ENCODE measurements at regions not wholly inside any gene's neighbourhood (a gene's known extent, or its start where the extent isn't known, plus 50 kb on each side); places are given as distances from the start of the nearest gene placed in this dataset.

- no peak for TF ChIP-seq CTCF (optimal IDR thresholded peaks at IDR 0.05 in 1 of 3, IDR thresholded peaks at IDR 0.05 in 1 of 3, conservative IDR thresholded peaks at IDR 0.05 in 1 of 3; ENCODE audit: extremely low read depth in 1 of 3, insufficient read depth in 2 of 3, low read length in 3 of 3)
- no peak for TF ChIP-seq EZH2 (IDR thresholded peaks at IDR 0.05; ENCODE audit: low read length)
These were observed 85.2 kb upstream of the TRABD2B start for GRCh38 chr1:48082271-48082962.
